Erythroblast (primary cell): ENCODE measurements at regions not wholly inside any gene's neighbourhood (a gene's known extent, or its start where the extent isn't known, plus 50 kb on each side); places are given as distances from the start of the nearest gene placed in this dataset.
"Not testable (repeated sequence)": the region's sequence is repeated elsewhere in the genome, so short reads cannot be mapped to it uniquely, and the experiment has no call there.

Experiments used
- DNase-seq, 2 experiments: peaks; one replicate each; lab custom pipeline; 2025; lab: John Stamatoyannopoulos, UW
- GATA1 ChIP-seq: IDR thresholded peaks from 2 replicates; pipeline ENCODE4 v1.6.1; 2011; ENCODE audit warnings: low read depth, mild to moderate bottlenecking, control low read depth, low read length, moderate library complexity
- POLR2A ChIP-seq: IDR thresholded peaks from 2 replicates; pipeline ENCODE4 v1.6.1; 2011; ENCODE audit warnings: mild to moderate bottlenecking, low read length

- no peak for TF ChIP-seq POLR2A
- TF ChIP-seq GATA1 = no peak
- DNase-seq = no peak
Observed at GRCh38 chr6:4243237-4243636, 107.9 kb upstream of the ECI2 start.

DNA sequence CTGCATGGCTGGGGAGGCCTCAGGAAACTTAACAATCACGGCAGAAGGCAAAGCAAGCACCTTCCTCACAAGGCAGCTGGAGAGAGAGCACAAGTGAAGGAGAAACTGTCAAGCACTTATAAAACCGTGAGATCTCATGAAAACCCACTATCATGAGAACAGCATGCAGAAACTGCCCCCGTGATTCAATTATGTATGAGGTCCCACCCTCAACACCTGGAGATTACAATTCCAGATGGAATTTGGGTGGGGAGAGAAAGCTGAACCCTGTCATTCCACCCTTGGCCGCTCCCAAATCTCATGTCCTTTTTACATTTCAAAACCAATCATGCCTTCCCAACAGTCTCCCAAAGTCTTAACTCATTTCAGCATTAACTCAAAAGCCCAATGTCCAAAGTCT, 107.2 kb upstream of the ECI2 start:
- DNase-seq = no peak
- TF ChIP-seq POLR2A = no peak
- TF ChIP-seq GATA1 = no peak

GRCh38 chr6:4240148-4240547, 104.8 kb upstream of the ECI2 start:
- no peak for TF ChIP-seq GATA1
- no peak for TF ChIP-seq POLR2A
- DNase-seq = no peak

DNA sequence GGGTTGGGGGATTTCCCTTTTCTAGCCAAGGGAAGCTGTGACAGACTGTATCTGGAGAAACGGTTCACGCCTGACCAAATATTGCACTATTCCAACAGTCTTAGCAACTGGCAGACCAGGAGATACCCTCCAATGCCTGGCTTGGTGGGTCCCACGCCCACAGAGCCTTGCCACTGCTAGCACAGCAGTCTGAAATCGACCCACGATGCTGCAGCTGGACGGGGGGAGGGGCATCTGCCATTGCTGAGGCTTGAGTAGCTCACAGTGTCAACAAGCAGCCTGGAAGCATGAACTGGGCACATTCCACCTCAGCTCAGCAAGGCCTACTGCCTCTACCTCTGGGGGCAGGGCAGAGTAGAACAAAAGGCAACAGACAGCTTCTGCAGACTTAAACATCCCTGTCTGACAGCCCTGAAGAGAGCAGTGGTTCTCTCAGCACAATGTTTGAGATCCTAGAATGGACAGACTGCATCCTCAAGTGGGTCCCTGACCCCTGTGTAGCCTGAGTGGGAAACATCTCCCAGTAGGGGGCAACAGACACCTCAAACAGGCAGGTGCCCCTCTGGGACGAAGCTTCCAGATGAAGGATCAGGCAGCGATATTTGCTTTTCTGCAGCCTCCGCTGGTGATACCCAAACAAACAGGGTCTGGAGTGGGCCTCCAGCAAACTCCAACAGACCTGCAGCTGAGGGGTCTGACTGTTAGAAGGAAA, 89.9 kb upstream of the ECI2 start:
- DNase-seq = peak in 1 of 2 experiments; percentile 24
- TF ChIP-seq POLR2A (no peak), GATA1 (no peak)

- peak; percentile 18 to 68 for DNase-seq
- TF ChIP-seq GATA1 (no peak), POLR2A (no peak)
Observed at GRCh38 chr6:4224067-4224978, 88.9 kb upstream of the ECI2 start.

GRCh38 chr6:4220558-4220957, 85.2 kb upstream of the ECI2 start:
- DNase-seq = peak in 1 of 2 experiments; percentile 7
- TF ChIP-seq GATA1 = no peak
- TF ChIP-seq POLR2A = no peak

DNA sequence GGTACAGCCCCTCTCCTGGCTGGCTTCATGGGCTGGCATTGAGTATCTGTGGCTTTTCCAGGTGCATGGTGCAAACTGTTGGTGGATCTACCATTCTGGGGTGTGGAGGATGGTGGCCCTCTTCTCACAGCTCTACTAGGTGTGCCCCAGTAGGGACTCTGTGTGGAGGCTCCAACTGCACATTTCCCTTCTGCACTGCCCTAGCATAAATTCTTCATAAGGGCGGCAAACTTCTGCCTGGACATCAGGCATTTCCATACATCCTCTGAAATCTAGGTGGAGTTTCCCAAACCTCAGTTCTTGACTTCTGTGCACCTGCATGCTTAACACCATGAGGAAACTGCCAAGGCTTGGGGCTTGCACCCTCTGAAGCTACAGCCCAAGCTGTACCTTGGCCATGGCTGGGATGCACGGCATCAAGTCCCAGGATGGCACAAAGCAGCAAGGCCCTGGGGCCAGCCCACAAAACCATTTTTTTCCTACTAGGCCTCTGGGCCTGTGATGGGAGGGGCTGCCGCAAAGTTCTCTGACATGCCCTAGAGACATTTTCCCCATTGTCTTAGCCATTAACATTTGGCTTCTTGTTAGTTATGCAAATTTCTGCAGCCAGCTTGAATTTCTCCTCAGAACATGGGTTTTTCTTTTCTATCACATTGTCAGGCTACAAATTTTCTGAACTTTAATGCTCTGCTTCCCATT, 83.4 kb upstream of the ECI2 start:
- DNase-seq = not testable (repeated sequence)

DNA sequence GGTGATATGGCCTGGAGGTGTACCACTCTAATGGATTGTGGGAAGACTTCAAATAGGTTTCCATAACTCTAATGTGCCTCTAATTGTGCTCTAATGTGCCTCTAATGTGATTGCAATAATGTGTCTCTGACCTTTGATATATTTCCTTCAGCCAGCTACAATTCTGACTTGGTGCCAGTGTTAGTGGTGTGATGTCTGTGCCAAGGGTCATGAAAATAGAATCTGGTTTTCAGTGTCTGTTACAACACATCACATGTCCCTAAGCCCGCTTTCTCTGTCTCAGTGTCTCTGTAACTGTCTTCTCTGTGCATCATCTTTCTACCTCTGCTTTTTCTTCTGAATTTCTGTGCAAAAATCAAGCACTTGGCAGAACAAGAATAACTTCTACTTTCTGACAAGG, 77.2 kb upstream of the ECI2 start:
- no peak for DNase-seq
- no peak for TF ChIP-seq GATA1
- TF ChIP-seq POLR2A = no peak

DNA sequence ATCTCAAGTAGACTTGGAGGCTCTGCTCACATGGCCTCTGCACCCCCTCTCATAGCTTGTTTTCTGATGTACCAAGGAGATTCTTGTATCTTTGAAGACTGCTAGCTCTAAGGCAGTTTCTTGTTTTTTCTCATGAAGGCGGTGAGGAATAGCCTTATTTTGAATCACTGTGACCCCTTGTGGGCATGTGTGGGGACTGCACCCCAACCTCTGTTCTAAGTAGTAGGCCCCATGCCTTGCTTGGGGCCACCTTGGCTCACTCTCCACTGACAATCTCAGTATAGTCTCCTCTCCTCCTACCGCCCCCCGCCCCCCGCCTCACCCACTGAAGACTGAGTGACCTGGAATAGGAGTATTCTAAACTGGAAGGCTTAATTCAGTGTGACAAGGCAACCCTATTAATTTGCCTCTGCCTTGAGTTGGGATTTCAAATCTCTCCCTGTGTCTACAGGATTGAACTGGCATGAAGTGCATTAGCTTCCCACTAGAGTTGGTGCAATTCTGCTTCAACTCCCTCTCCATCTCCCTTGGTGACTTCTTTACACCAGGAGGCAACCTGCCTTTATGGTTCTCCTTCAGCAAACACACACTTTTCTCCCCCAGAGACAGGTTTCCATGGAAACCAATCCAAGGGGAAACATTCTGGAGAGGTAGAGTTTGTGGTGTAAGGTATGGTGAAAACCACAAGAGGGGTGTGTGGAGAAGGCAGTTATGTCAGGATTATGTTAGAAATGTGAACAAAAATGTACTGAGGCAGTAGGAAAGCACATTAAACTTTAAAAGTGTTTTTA, 75.4 kb upstream of the ECI2 start:
- DNase-seq = peak; percentile 75 to 82

GRCh38 chr6:4209196-4209595, 73.8 kb upstream of the ECI2 start:
- no peak for DNase-seq
- TF ChIP-seq POLR2A = no peak
- TF ChIP-seq GATA1 = no peak

More for the DNA sequence above, 75.4 kb upstream of the ECI2 start:
- TF ChIP-seq GATA1 (no peak), POLR2A (no peak)

GRCh38 chr6:4208158-4208557, 72.8 kb upstream of the ECI2 start:
- no peak for DNase-seq
- TF ChIP-seq GATA1 = no peak
- TF ChIP-seq POLR2A = no peak

DNA sequence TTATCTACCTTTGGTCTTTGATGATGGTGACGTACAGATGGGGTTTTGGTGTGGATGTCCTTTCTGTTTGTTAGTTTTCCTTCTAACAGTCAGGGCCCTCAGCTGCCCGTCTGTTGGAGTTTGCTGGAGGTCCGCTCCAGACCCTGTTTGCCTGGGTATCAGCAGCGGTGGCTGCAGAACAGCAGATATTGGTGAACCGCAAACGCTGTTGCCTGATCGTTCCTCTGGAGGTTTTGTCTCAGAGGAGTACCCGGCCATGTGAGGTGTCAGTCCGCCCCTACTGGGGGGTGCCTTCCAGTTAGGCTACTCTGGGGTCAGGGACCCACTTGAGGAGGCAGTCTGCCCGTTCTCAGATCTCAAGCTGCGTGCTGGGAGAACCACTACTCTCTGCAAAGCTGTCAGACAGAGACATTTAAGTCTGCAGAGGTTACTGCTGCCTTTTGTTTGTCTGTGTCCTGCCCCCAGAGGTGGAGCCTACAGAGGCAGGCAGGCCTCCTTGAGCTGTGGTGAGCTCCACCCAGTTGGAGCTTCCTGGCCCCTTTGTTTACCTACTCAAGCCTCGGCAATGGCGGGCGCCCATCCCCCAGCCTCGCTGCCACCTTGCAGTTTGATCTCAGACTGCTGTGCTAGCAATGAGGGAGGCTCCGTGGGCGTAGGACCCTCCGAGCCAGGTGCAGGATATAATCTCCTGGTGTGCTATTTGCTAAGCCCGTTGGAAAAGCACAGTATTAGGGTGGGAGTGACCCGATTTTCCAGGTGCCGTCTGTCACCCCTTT, 68.5 kb upstream of the ECI2 start:
- DNase-seq = not testable (repeated sequence)
